ENCODE measurements at regions not wholly inside any gene's neighbourhood (a gene's known extent, or its start where the extent isn't known, plus 50 kb on each side); places are given as distances from the start of the nearest gene placed in this dataset.
A peak's percentile ranks its signal among the peaks of the same experiment; 100 is the strongest.

DNA sequence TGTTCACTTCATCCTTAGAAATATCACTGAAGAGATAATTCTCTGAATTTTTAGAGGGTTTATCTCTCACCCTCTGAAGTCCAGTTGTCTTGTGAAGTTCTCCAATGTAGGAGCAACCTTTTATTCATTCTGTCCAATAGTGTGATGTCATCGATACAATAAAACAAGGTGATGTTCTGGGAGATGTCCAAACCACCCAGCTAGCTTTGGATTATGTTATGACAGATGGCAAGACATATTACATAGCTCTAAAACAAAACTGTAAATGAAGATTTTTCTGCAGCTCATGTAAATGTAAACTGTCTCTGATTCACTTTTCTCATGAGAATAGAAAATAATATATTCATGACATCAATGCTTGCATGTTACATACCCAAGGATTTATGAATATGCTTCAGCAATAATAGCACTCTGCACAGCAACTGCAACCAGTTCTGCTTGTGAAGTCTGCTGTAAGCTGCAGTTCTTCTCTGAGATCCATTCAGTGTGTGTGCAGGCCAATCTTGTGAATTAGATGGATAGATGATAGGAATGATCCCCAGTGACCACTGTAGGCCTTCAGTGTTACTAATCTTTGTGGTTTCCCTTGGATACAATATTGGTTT lies 172.6 kb upstream of the CDH12 start:
- Histone ChIP-seq H3K4me3 (replicated peaks in 1 of 3; ENCODE audit: insufficient read depth in 1 of 3, low read depth in 2 of 3, low read length in 3 of 3) (no peak overlapping the region), H3K27ac (ENCODE audit: extremely low read length, insufficient read depth, low read length) (no peak overlapping the region), H3K79me2 (ENCODE audit: insufficient read depth, low read length) (no peaks in the 10 kb centered on the region), H3K9me3 (ENCODE audit: low read length) (peaks cover 41% of the 10 kb centered on the region), H4K20me1 (ENCODE audit: insufficient read depth, low read length) (no peaks in the 10 kb centered on the region), H3K4me2 (ENCODE audit: low read depth, low read length) (no peak overlapping the region), H3K4me1 (ENCODE audit: insufficient read depth, low read length) (no peaks in the 10 kb centered on the region), H2AFZ (ENCODE audit: low read length) (no peak overlapping the region), H3K36me3 (replicated peaks in 1 of 2; ENCODE audit: control insufficient read depth in 1 of 2, insufficient read depth in 2 of 2, low read length in 2 of 2) (no peaks in the 10 kb centered on the region), H3K27me3 (ENCODE audit: control insufficient read depth in 1 of 2, insufficient read depth in 2 of 2, low read length in 2 of 2) (no peaks in the 10 kb centered on the region), H3K9ac (ENCODE audit: insufficient read depth, low read depth, low read length) (no peak overlapping the region)
- intact Hi-C loops (cut with micrococcal nuclease; ENCODE audit: unreplicated experiment), result no loop called here
- ChIA-PET CTCF (ENCODE audit: low intra/inter-chr PET ratio, low total read pairs) (no interaction called here), POLR2A (no interaction called here)
- in situ Hi-C loops (cut with HindIII; ENCODE audit: extremely low pct_ligation_motif_present, low pct_unique_long_range_greater_than_20kb), result no loop called here
- ATAC-seq (no peak), FAIRE-seq (no peak), DNase-seq (ENCODE audit: low spot score) (no peak)
- 0% methylated on average over 1 of the region's 1 CpG for WGBS (ENCODE audit: low lambda C conversion rate)
- TF ChIP-seq HOXA3 (CRISPR knock-in tag; IDR thresholded peaks at IDR 0.05) (no peak), ZNF672 (CRISPR knock-in tag; IDR thresholded peaks at IDR 0.05) (no peak), ZNF572 (CRISPR knock-in tag; IDR thresholded peaks at IDR 0.05) (no peak), ZNF775 (CRISPR knock-in tag; IDR thresholded peaks at IDR 0.05; ENCODE audit: borderline replicate concordance) (no peak), ATF7 (IDR thresholded peaks at IDR 0.05) (peak; percentile 76), ATF7 (CRISPR knock-in tag; IDR thresholded peaks at IDR 0.05) (no peak), CREB1 (IDR thresholded peaks at IDR 0.05) (peak; percentile 46), CREB1 (CRISPR knock-in tag; IDR thresholded peaks at IDR 0.05) (no peak)
- TF ChIP-seq, protein P1, sequence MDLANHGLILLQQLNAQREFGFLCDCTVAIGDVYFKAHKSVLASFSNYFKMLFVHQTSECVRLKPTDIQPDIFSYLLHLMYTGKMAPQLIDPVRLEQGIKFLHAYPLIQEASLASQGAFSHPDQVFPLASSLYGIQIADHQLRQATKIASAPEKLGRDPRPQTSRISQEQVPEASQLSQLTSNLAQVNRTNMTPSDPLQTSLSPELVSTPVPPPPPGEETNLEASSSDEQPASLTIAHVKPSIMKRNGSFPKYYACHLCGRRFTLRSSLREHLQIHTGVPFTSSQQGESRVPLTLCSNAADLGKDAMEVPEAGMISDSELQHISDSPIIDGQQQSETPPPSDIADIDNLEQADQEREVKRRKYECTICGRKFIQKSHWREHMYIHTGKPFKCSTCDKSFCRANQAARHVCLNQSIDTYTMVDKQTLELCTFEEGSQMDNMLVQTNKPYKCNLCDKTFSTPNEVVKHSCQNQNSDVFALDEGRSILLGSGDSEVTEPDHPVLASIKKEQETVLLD (CRISPR knock-in tag; IDR thresholded peaks at IDR 0.05; ENCODE audit: low read depth), result no peak
- no TSS peak for BruUV-seq (replicated peaks)

DNA sequence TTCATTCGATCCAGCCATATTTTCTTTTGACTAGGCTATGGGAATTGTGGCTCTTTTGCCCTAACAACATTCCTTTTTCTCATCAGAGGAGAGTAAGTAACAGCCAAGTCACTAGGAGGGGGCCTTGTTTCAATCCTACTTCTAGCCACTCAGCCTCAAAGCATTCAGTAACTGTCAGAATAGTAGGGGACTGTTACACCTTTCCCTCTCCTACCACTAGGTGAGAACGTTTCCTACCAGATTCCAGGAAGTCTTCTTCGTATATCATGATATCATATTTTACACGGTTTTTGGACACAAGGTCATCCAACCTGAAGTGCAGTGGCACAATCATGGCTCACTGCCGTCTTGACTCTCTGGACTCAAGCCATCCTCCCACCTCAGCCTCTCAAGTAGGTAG lies 171.3 kb upstream of the CDH12 start:
- ChIA-PET POLR2A (no interaction called here), CTCF (ENCODE audit: low intra/inter-chr PET ratio, low total read pairs) (no interaction called here)
- intact Hi-C loops (cut with micrococcal nuclease; ENCODE audit: unreplicated experiment) (no loop called here), in situ Hi-C loops (cut with HindIII; ENCODE audit: extremely low pct_ligation_motif_present, low pct_unique_long_range_greater_than_20kb) (no loop called here)
- BruUV-seq (replicated peaks), result no TSS peak
- FAIRE-seq, result no peak
- no peak overlapping the region for H3K27ac ChIP-seq (ENCODE audit: extremely low read length, insufficient read depth, low read length)
- no peak for ATAC-seq
- H2AFZ ChIP-seq (ENCODE audit: low read length), result no peak overlapping the region
- peaks cover 33% of the 10 kb centered on the region for H3K9me3 ChIP-seq (ENCODE audit: low read length)
- DNase-seq (ENCODE audit: low spot score), result no peak
- H3K4me3 ChIP-seq (replicated peaks in 1 of 3; ENCODE audit: insufficient read depth in 1 of 3, low read depth in 2 of 3, low read length in 3 of 3), result no peak overlapping the region
- H3K4me2 ChIP-seq (ENCODE audit: low read depth, low read length), result no peak overlapping the region
- H3K9ac ChIP-seq (ENCODE audit: insufficient read depth, low read depth, low read length), result no peak overlapping the region
- no peaks in the 10 kb centered on the region for H3K27me3 ChIP-seq (ENCODE audit: control insufficient read depth in 1 of 2, insufficient read depth in 2 of 2, low read length in 2 of 2)
- WGBS (ENCODE audit: low lambda C conversion rate), result 6% methylated on average over 5 of the region's 5 CpGs
- no peaks in the 10 kb centered on the region for H3K36me3 ChIP-seq (replicated peaks in 1 of 2; ENCODE audit: control insufficient read depth in 1 of 2, insufficient read depth in 2 of 2, low read length in 2 of 2)
- H4K20me1 ChIP-seq (ENCODE audit: insufficient read depth, low read length), result no peaks in the 10 kb centered on the region
- no peaks in the 10 kb centered on the region for H3K79me2 ChIP-seq (ENCODE audit: insufficient read depth, low read length)
- no peaks in the 10 kb centered on the region for H3K4me1 ChIP-seq (ENCODE audit: insufficient read depth, low read length)
- TF ChIP-seq ZBTB38 (CRISPR knock-in tag; IDR thresholded peaks at IDR 0.05) (no peak), NFKB2 (CRISPR knock-in tag; IDR thresholded peaks at IDR 0.05; ENCODE audit: borderline replicate concordance) (no peak), ZNF256 (CRISPR knock-in tag; conservative IDR thresholded peaks at IDR 0.05) (no peak), MIXL1 (CRISPR knock-in tag; IDR thresholded peaks at IDR 0.05) (no peak), ZNF354B (CRISPR knock-in tag; IDR thresholded peaks at IDR 0.05) (no peak), ZNF883 (CRISPR knock-in tag; IDR thresholded peaks at IDR 0.05; ENCODE audit: not compliant biosample characterization) (no peak)
- TF ChIP-seq, protein P2, sequence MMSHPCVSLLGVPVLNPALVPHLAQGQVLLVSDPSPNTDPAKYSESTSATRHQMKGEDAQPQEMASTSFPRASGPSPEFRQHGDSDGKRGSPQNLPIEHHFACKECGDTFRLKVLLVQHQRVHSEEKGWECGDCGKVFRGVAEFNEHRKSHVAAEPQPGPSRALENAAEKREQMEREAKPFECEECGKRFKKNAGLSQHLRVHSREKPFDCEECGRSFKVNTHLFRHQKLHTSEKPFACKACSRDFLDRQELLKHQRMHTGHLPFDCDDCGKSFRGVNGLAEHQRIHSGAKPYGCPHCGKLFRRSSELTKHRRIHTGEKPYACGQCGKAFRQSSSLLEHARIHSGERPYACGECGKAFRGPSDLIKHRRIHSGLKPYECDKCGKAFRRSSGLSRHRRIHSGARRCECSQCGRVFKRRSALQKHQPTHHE (CRISPR knock-in tag; IDR thresholded peaks at IDR 0.05; ENCODE audit: borderline replicate concordance), result no peak
- TF ChIP-seq, protein P3, sequence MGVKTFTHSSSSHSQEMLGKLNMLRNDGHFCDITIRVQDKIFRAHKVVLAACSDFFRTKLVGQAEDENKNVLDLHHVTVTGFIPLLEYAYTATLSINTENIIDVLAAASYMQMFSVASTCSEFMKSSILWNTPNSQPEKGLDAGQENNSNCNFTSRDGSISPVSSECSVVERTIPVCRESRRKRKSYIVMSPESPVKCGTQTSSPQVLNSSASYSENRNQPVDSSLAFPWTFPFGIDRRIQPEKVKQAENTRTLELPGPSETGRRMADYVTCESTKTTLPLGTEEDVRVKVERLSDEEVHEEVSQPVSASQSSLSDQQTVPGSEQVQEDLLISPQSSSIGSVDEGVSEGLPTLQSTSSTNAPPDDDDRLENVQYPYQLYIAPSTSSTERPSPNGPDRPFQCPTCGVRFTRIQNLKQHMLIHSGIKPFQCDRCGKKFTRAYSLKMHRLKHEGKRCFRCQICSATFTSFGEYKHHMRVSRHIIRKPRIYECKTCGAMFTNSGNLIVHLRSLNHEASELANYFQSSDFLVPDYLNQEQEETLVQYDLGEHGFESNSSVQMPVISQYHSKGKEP (CRISPR knock-in tag; IDR thresholded peaks at IDR 0.05), result no peak

All from HepG2 (cell line).